Gastrocnemius medialis (tissue), 4 donors: ENCODE measurements at regions not wholly inside any gene's neighbourhood (a gene's known extent, or its start where the extent isn't known, plus 50 kb on each side); places are given as distances from the start of the nearest gene placed in this dataset.

Source experiments
- ATAC-seq, 2 donors: fragments of 150-250 bp; one replicate each; pipeline ENCODE4 v1.9.1; 2016
- DNase-seq, 2 donors: peaks; one replicate each; pipeline ENCODE4 v3.0.0-alpha.2; 2019
- H3K27ac ChIP-seq, 4 donors: fragments of 200-600 bp; sonication (generic); 1 replicate in 1 of 4; 2 replicates in 3 of 4; pipeline ENCODE4 v1.5.1; 2016 to 2018; ENCODE audit warnings: mild to moderate bottlenecking in 2 of 4, moderate library complexity in 1 of 4
- H3K27me3 ChIP-seq, 3 donors: fragments of 200-600 bp; sonication (generic) in 2 of 3; 1 replicate in 1 of 3; 2 replicates in 2 of 3; pipeline versions ENCODE4 v1.5.1 to v1.6.0; 2016 to 2019; ENCODE audit warnings: mild to moderate bottlenecking in 1 of 3, moderate library complexity in 1 of 3
- H3K36me3 ChIP-seq, 2 donors: fragments of 200-600 bp; sonication (generic) in 1 of 2; one replicate each; pipeline ENCODE4 v1.5.1; 2017 to 2018
- H3K4me1 ChIP-seq, 2 donors: fragments of 200-600 bp; sonication (generic) in 1 of 2; one replicate each; pipeline ENCODE4 v1.5.1; 2016 to 2017; ENCODE audit warnings: mild to moderate bottlenecking in 2 of 2
- H3K4me3 ChIP-seq, 4 donors: fragments of 200-600 bp; sonication (generic) in 3 of 4; 1 replicate in 1 of 4; 2 replicates in 3 of 4; pipeline ENCODE4 v1.5.1; 2016 to 2019; ENCODE audit warnings: mild to moderate bottlenecking in 2 of 4
- H3K9me3 ChIP-seq, 3 donors: fragments of 200-600 bp; sonication (generic) in 2 of 3; 1 replicate in 1 of 3; 2 replicates in 2 of 3; pipeline ENCODE4 v1.5.1; 2016 to 2019
- CTCF ChIP-seq, 5 experiments: fragments of 450-650 bp in 3 of 5; fragments of 200-600 bp in 2 of 5; sonication (generic) in 2 of 5; IDR thresholded peaks in 4 of 5; conservative IDR thresholded peaks in 1 of 5; 1 replicate in 4 of 5; 2 replicates in 1 of 5; pipeline ENCODE4 v1.5.1; 2016 to 2019; ENCODE audit warnings: antibody characterized with exemption in 5 of 5, mild to moderate bottlenecking in 3 of 5, moderate library complexity in 3 of 5
- POLR2A ChIP-seq, 2 donors: fragments of 450-650 bp; IDR thresholded peaks; one replicate each; pipeline ENCODE4 v1.6.1; 2017; ENCODE audit warnings: antibody characterized with exemption in 2 of 2, mild to moderate bottlenecking in 2 of 2, moderate library complexity in 2 of 2
- in situ Hi-C, 4 donors: fragments of 200-750 bp; cut with MboI; loops; one replicate each; pipeline versions ENCODE4 v1.15.0 to v1.8.0; 2017; ENCODE audit warnings: low sequenced_read_pairs in 4 of 4
- intact Hi-C: fragments of 100-400 bp; cut with DNase I; formaldehyde crosslinking; loops from one replicate; pipeline ENCODE4 v1.15.1; 2023; ENCODE audit warnings: low total_unique reads

DNA sequence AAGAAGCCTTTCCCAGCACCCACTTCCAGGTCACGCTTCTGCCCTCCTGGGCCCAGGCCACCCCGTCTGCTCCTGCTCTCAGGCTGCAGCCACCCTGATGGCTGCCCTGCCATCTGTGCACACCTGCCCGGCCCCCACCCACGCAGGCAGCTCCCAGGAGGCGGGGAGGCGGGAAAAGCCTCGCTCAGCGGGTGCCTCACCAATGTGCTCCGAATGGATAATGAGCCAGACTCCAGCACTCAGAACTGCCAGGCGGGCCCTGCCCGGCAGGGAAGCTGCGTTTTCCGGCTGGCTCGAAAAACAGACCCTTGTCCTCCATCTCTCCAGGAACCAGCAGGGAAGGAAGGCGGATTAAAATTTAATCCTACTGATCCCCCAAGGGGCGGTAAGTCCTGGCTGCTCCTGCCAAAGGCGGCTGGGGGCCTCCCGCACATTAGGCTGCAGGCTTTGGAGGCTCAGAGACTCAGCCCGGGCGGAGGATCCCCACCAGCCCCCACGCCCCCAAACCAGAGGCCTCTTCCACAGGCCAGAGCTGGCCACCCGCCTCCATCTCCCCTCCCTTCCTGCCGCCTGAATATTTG is 104.0 kb downstream of the NCOR2 start:
- Histone ChIP-seq H3K9me3 (no peaks in the 10 kb centered on the region), H3K36me3 (peaks cover 0 to 9% of the 10 kb centered on the region in 2 donors), H3K27ac (no peak overlapping the region), H3K27me3 (no peaks in the 10 kb centered on the region), H3K4me1 (peaks cover under 1 to 2% of the 10 kb centered on the region in 2 donors), H3K4me3 (no peak overlapping the region)
- in situ Hi-C loops: loop anchor here in 1 of 4 donors (25.0 kb wide), 1 partner anchor 101 kb away; no protein-coding TSS in a partner anchor
- DNase-seq (no peak), ATAC-seq (no peak)
- TF ChIP-seq POLR2A (IDR thresholded peaks at IDR 0.05) (no peak), CTCF (IDR thresholded peaks at IDR 0.05 in 4 of 5, conservative IDR thresholded peaks at IDR 0.05 in 1 of 5) (no peak)
- intact Hi-C loops: no loop called here

DNA sequence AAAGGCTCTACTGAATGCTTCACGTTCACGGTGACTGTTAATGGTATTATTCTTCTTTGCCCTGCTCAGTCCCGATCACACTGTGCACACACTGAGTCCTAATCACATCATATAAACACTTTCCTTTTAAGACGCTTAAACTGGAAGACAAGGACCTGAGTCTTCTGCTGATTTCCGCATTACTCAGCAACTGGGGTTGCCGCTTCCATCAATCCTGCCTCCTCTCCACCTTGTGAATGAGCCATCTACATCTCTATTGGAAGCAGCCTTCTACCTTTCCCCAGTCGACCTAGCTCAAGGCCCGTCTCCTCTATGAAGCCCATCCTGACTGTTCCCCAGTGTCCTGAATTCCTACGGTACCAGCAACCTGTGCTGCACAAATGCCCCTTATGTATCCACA is 104.7 kb downstream of the NCOR2 start:
- peaks cover 0 to 9% of the 10 kb centered on the region in 2 donors for H3K36me3 ChIP-seq
- no peaks in the 10 kb centered on the region for H3K9me3 ChIP-seq
- no peak for ATAC-seq
- peaks cover 7 to 9% of the 10 kb centered on the region in 2 donors for H3K4me1 ChIP-seq
- H3K4me3 ChIP-seq: no peak overlapping the region
- in situ Hi-C loops: loop anchor here in 1 of 4 donors (25.0 kb wide), 1 partner anchor 100 kb away; no protein-coding TSS in a partner anchor
- no peaks in the 10 kb centered on the region for H3K27me3 ChIP-seq
- H3K27ac ChIP-seq: no peak overlapping the region
- intact Hi-C loops: no loop called here
- no peak for TF ChIP-seq CTCF (IDR thresholded peaks at IDR 0.05 in 4 of 5, conservative IDR thresholded peaks at IDR 0.05 in 1 of 5)
- no peak for TF ChIP-seq POLR2A (IDR thresholded peaks at IDR 0.05)
- no peak for DNase-seq

DNA sequence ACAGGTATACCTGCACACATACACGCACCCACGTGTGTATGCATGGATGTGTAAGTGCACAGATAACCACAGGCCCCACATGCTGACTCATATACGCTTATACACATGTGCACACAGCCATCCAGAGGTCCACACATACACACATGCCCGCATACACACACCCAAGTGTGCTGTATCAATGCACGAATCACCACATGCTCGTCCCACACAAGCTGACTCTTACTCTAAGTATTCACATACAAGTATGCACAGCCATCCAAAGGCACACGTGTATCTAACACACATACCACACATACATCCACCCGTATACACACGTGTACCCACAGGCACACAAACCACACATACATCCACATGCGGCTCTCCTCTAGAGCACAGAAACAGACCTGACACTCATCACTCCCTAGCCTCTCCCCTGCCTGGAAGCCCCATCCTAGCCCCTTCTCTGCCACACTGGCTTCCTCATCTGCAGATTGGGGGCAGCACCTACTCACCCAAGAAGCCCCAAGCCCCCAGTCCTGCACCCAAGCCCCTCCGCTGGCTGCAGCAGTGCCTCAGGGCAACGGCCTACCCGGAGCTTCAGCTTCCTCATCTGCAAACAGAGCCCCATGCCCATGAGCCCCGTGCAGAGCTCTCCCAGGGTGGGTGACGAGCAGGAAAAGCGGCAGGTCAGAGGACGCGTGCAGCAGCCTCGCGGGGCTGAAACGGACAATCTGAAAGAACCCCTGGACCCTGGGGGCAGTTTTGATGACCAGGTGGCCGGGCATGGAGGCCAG is 105.4 kb downstream of the NCOR2 start:
- H3K9me3 ChIP-seq: no peaks in the 10 kb centered on the region
- in situ Hi-C loops (loop anchor here in 1 of 4 donors (25.0 kb wide), 1 partner anchor 100 kb away; no protein-coding TSS in a partner anchor), intact Hi-C loops (no loop called here)
- H3K4me1 ChIP-seq: peaks cover 14% of the 10 kb centered on the region in 2 donors
- H3K27ac ChIP-seq: no peak overlapping the region
- H3K36me3 ChIP-seq: peaks cover 0 to 9% of the 10 kb centered on the region in 2 donors
- TF ChIP-seq CTCF (IDR thresholded peaks at IDR 0.05 in 4 of 5, conservative IDR thresholded peaks at IDR 0.05 in 1 of 5) (no peak), POLR2A (IDR thresholded peaks at IDR 0.05) (no peak)
- ATAC-seq (no peak), DNase-seq (no peak)
- no peaks in the 10 kb centered on the region for H3K27me3 ChIP-seq
- no peak overlapping the region for H3K4me3 ChIP-seq

- Histone ChIP-seq H3K36me3 (peaks cover 0 to 9% of the 10 kb centered on the region in 2 donors), H3K4me1 (peaks cover 15 to 18% of the 10 kb centered on the region in 2 donors), H3K9me3 (no peaks in the 10 kb centered on the region), H3K4me3 (no peak overlapping the region), H3K27me3 (no peaks in the 10 kb centered on the region), H3K27ac (no peak overlapping the region)
- intact Hi-C loops: no loop called here
- in situ Hi-C loops: loop anchor here in 1 of 4 donors (25.0 kb wide), 1 partner anchor 99 kb away; no protein-coding TSS in a partner anchor
- DNase-seq: no peak
- no peak for ATAC-seq
- TF ChIP-seq CTCF (IDR thresholded peaks at IDR 0.05 in 4 of 5, conservative IDR thresholded peaks at IDR 0.05 in 1 of 5) (no peak), POLR2A (IDR thresholded peaks at IDR 0.05) (no peak)
Measured at GRCh38 chr12:124461241-124461673, 106.2 kb downstream of the NCOR2 start.
